CD4-positive, CD25-positive, alpha-beta regulatory T cell (primary cell): ENCODE measurements at regions not wholly inside any gene's neighbourhood (a gene's known extent, or its start where the extent isn't known, plus 50 kb on each side); places are given as distances from the start of the nearest gene placed in this dataset.

ENCODE experiments used
- ATAC-seq, 2 donors: fragments of 150-1000 bp; cut with Tn5 transposase; one replicate each; pipeline ENCODE4 v1.10.0; 2021; ENCODE audit warnings: low read depth in 2 of 2, moderate number of reproducible peaks in 2 of 2, moderate library complexity in 1 of 2
- DNase-seq, 3 donors: peaks; one replicate each; pipeline versions ENCODE4 v3.0.0 to v3.0.0-alpha.2; 2012 to 2022; ENCODE audit warnings: mixed read lengths in 1 of 3
- H3K27ac ChIP-seq: one replicate; pipeline ENCODE4 v1.7.0; 2013; ENCODE audit warnings: mild to moderate bottlenecking, low read length; ENCODE audit not compliant: insufficient read depth, poor library complexity, severe bottlenecking
- H3K27me3 ChIP-seq: one replicate; pipeline ENCODE4 v1.7.0; 2013; ENCODE audit warnings: low read length; ENCODE audit not compliant: control insufficient read depth, insufficient read depth
- H3K36me3 ChIP-seq: one replicate; pipeline ENCODE4 v1.7.0; 2013; ENCODE audit warnings: mild to moderate bottlenecking, low read length, moderate library complexity; ENCODE audit not compliant: control insufficient read depth, insufficient read depth
- H3K4me1 ChIP-seq: 2 replicates; pipeline ENCODE4 v1.7.0; 2013; ENCODE audit warnings: mild to moderate bottlenecking, low read length; ENCODE audit not compliant: insufficient read depth, control insufficient read depth, poor library complexity, severe bottlenecking
- H3K4me3 ChIP-seq: one replicate; pipeline ENCODE4 v1.7.0; 2013; ENCODE audit warnings: low read depth, mild to moderate bottlenecking, low read length, moderate library complexity
- H3K9me3 ChIP-seq, 2 experiments: 1 replicate in 1 of 2; 2 replicates in 1 of 2; pipeline ENCODE4 v1.7.0; 2013; ENCODE audit warnings: low read length in 2 of 2, mild to moderate bottlenecking in 1 of 2, moderate library complexity in 1 of 2; ENCODE audit not compliant: control insufficient read depth in 2 of 2
- H3K27ac Mint-ChIP-seq, 3 donors: one replicate each; pipeline ENCODE4 v1.8.0; 2020 to 2022; ENCODE audit warnings: mild to moderate bottlenecking in 3 of 3, mixed read lengths in 3 of 3, moderate library complexity in 2 of 3
- H3K27me3 Mint-ChIP-seq: one replicate; pipeline ENCODE4 v1.8.0; 2022; ENCODE audit warnings: mild to moderate bottlenecking, mixed read lengths
- H3K36me3 Mint-ChIP-seq: one replicate; pipeline ENCODE4 v1.8.0; 2020; ENCODE audit warnings: mixed read lengths
- H3K4me1 Mint-ChIP-seq, 4 donors: one replicate each; pipeline ENCODE4 v1.8.0; 2020 to 2022; ENCODE audit warnings: mixed read lengths in 4 of 4, mild to moderate bottlenecking in 1 of 4
- H3K4me3 Mint-ChIP-seq, 4 donors: one replicate each; pipeline ENCODE4 v1.8.0; 2020 to 2022; ENCODE audit warnings: mild to moderate bottlenecking in 4 of 4, mixed read lengths in 4 of 4, moderate library complexity in 3 of 4
- H3K9me3 Mint-ChIP-seq, 7 donors: one replicate each; pipeline ENCODE4 v1.8.0; 2020 to 2022; ENCODE audit warnings: mixed read lengths in 7 of 7, mild to moderate bottlenecking in 3 of 7, moderate library complexity in 2 of 7

DNA sequence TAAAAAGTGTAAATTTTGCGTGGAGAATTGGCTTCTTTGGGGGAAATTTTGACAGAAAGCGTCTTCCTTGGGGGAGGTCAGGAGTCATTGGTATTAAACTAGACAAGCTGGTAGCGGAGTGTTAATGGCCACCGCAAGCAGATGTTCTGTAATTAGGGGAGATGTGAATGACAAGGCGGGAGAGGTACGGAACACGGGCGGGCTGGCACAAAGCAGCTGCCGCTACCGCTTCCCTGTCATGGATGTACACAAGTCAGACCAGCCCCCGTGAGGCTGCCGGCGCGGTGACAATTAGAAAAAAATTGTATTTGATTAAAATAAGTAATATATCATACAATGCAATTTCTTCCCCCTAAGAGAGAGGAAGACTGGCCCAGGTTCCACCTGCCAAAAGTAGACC is 501.6 kb downstream of the VRK1 start:
- Mint-ChIP-seq H3K27ac (no peak overlapping the region), H3K4me1 (peaks cover 0 to 11% (median 6%) of the 10 kb centered on the region in 4 donors), H3K36me3 (no peaks in the 10 kb centered on the region), H3K4me3 (no peak overlapping the region), H3K9me3 (peaks cover 0 to 1% (median 0%) of the 10 kb centered on the region in 7 donors), H3K27me3 (peaks cover 42% of the 10 kb centered on the region)
- no peaks in the 10 kb centered on the region for H3K27me3 ChIP-seq
- H3K4me3 ChIP-seq: no peak overlapping the region
- DNase-seq (no peak), ATAC-seq (no peak)
- H3K9me3 ChIP-seq: no peaks in the 10 kb centered on the region
- H3K27ac ChIP-seq: no peak overlapping the region
- H3K36me3 ChIP-seq: no peaks in the 10 kb centered on the region
- H3K4me1 ChIP-seq: no peaks in the 10 kb centered on the region

DNA sequence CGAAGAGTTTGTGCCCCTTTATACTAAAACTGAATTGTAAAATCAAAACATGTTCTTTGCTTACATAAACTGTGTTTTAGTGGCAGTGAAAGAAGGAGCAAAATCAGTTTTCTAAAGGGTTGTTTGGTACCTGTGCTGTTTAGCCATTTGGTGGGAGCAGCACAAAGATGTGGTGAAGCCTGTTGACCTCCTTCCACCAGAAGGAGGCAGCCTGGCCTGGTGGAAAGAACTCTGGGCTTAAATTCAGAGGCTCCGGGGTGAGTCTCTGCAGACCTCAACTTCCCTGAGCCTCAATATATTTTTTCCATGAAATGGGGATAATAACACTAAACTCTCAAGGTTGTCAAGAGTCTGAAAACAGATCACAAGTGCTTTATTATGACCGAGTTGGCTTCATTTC is 502.5 kb downstream of the VRK1 start:
- no peak for ATAC-seq
- H3K27me3 Mint-ChIP-seq: peaks cover 34% of the 10 kb centered on the region
- H3K4me1 Mint-ChIP-seq: peaks cover 0 to 11% (median 7%) of the 10 kb centered on the region in 4 donors
- no peaks in the 10 kb centered on the region for H3K4me1 ChIP-seq
- H3K4me3 ChIP-seq: no peak overlapping the region
- H3K4me3 Mint-ChIP-seq: no peak overlapping the region
- no peaks in the 10 kb centered on the region for H3K9me3 ChIP-seq
- H3K27ac ChIP-seq: no peak overlapping the region
- H3K9me3 Mint-ChIP-seq: peaks cover 0 to 1% (median 0%) of the 10 kb centered on the region in 7 donors
- H3K36me3 ChIP-seq: no peaks in the 10 kb centered on the region
- no peaks in the 10 kb centered on the region for H3K36me3 Mint-ChIP-seq
- DNase-seq: peak in 2 of 3 donors; percentile 4 to 55
- H3K27ac Mint-ChIP-seq: no peak overlapping the region
- no peaks in the 10 kb centered on the region for H3K27me3 ChIP-seq

GRCh38 chr14:97301931-97302559 is 504.9 kb downstream of the VRK1 start:
- H3K4me3 Mint-ChIP-seq: no peak overlapping the region
- Histone ChIP-seq H3K4me3 (no peak overlapping the region), H3K9me3 (no peaks in the 10 kb centered on the region), H3K27me3 (no peaks in the 10 kb centered on the region), H3K4me1 (peaks cover 8% of the 10 kb centered on the region), H3K36me3 (no peaks in the 10 kb centered on the region), H3K27ac (no peak overlapping the region)
- peaks cover 0 to 1% (median 0%) of the 10 kb centered on the region in 7 donors for H3K9me3 Mint-ChIP-seq
- no peak for ATAC-seq
- peaks cover 7 to 21% (median 10%) of the 10 kb centered on the region in 4 donors for H3K4me1 Mint-ChIP-seq
- H3K27me3 Mint-ChIP-seq: peaks cover 16% of the 10 kb centered on the region
- H3K27ac Mint-ChIP-seq: no peak overlapping the region
- peak in 1 of 3 donors; percentile 33 for DNase-seq
- no peaks in the 10 kb centered on the region for H3K36me3 Mint-ChIP-seq

GRCh38 chr14:97306133-97306759 is 509.1 kb downstream of the VRK1 start:
- Mint-ChIP-seq H3K27me3 (no peaks in the 10 kb centered on the region), H3K4me3 (no peak overlapping the region), H3K4me1 (peaks cover 7 to 22% (median 9%) of the 10 kb centered on the region in 4 donors), H3K27ac (peak overlapping the region in 1 of 3 donors; percentile 55), H3K36me3 (no peaks in the 10 kb centered on the region), H3K9me3 (no peaks in the 10 kb centered on the region)
- H3K9me3 ChIP-seq: no peaks in the 10 kb centered on the region
- H3K27ac ChIP-seq: no peak overlapping the region
- H3K4me3 ChIP-seq: peak overlapping the region; percentile 1
- peaks cover 8% of the 10 kb centered on the region for H3K4me1 ChIP-seq
- H3K27me3 ChIP-seq: no peaks in the 10 kb centered on the region
- H3K36me3 ChIP-seq: no peaks in the 10 kb centered on the region
- ATAC-seq (peak; percentile 16 to 35), DNase-seq (peak in 1 of 3 donors; percentile 52)

DNA sequence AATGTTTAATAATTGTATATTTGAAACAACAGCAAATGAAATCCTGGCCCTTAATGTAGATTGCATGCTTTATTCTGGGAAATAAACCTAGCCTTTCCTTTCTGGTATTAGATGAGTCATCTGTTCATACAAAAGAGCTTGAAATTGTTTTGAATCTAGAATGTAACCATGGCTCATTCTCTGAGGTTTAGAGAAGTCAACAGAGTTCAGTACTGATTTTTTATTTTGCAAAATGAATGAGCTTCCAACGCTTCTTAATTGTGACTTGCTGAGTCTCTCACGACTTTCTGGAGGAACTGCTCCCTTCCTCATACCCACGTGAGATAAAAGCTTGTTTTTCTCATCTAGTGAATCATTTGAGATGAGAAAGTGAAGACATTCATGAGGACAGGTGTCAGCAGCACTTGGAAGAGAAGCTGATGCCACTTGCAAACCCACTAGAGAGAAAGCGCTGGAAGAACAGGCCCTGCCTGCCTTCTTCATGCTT is 509.6 kb downstream of the VRK1 start:
- peak in 1 of 3 donors; percentile 74 for DNase-seq
- peak; percentile 83 to 86 for ATAC-seq
- Mint-ChIP-seq H3K4me1 (peaks cover 11 to 27% (median 13%) of the 10 kb centered on the region in 4 donors), H3K9me3 (no peaks in the 10 kb centered on the region), H3K36me3 (no peaks in the 10 kb centered on the region), H3K4me3 (peak overlapping the region in 1 of 4 donors; percentile 3), H3K27me3 (no peaks in the 10 kb centered on the region), H3K27ac (peak overlapping the region; percentile 57 to 89 (median 81))
- no peaks in the 10 kb centered on the region for H3K27me3 ChIP-seq
- H3K36me3 ChIP-seq: no peaks in the 10 kb centered on the region
- peaks cover 13% of the 10 kb centered on the region for H3K4me1 ChIP-seq
- H3K27ac ChIP-seq: no peak overlapping the region
- H3K4me3 ChIP-seq: peak overlapping the region; percentile 1
- no peaks in the 10 kb centered on the region for H3K9me3 ChIP-seq

DNA sequence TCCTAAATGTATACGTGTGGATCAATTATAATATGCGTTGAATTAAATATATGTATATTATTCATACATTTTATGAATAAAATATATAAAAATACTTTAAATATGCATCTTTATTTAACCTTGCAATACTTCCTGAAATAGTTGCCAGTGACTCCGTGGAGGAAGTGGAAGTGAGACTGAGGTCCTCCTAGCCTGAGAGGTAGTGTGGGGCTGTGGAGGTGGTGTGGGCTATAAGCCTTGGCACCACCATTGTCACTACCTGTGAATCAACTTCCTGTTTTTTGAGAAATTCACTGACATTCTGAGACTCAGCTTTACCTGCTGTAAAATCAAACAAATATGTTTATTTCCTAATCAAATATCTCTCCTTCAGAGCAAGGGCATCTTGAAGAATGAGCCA is 514.2 kb downstream of the VRK1 start:
- Mint-ChIP-seq H3K27ac (no peak overlapping the region), H3K9me3 (peaks cover 0 to 8% (median 3%) of the 10 kb centered on the region in 7 donors), H3K4me1 (peaks cover 11 to 28% (median 14%) of the 10 kb centered on the region in 4 donors), H3K4me3 (peak overlapping the region in 1 of 4 donors; percentile 61), H3K27me3 (no peaks in the 10 kb centered on the region), H3K36me3 (no peaks in the 10 kb centered on the region)
- Histone ChIP-seq H3K36me3 (no peaks in the 10 kb centered on the region), H3K27ac (no peak overlapping the region), H3K4me3 (no peak overlapping the region), H3K9me3 (no peaks in the 10 kb centered on the region), H3K27me3 (no peaks in the 10 kb centered on the region), H3K4me1 (peaks cover 12% of the 10 kb centered on the region)
- DNase-seq (peak in 1 of 3 donors; percentile 60), ATAC-seq (peak in 1 of 2 donors; percentile 37)

DNA sequence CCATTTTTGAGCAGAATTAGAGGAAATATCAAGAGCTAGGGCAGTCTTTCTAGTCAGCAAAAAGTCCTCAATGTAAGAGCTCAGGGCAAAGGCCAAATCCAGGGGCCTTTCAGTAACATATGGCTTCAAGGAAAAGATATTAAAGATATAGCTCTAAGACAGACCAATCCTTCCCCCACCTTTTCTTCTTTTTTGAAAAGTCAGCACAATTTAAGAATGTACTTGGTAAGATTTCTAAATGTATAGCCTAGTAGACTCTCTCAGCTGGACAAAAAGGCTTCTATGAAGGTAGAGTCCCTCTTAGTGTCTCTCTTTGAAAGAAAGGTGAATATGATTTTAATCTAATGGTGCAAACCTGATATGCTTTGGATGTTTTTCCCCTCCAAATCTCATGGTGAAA is 515.7 kb downstream of the VRK1 start:
- Histone ChIP-seq H3K9me3 (no peaks in the 10 kb centered on the region), H3K36me3 (no peaks in the 10 kb centered on the region), H3K4me3 (no peak overlapping the region), H3K27me3 (no peaks in the 10 kb centered on the region), H3K4me1 (peaks cover 6% of the 10 kb centered on the region), H3K27ac (no peak overlapping the region)
- Mint-ChIP-seq H3K4me3 (no peak overlapping the region), H3K4me1 (peaks cover 4 to 14% (median 5%) of the 10 kb centered on the region in 4 donors), H3K36me3 (no peaks in the 10 kb centered on the region), H3K27ac (no peak overlapping the region), H3K9me3 (peaks cover 0 to 8% (median 3%) of the 10 kb centered on the region in 7 donors), H3K27me3 (no peaks in the 10 kb centered on the region)
- DNase-seq (no peak), ATAC-seq (no peak)
